ENCODE measurements at regions not wholly inside any gene's neighbourhood (a gene's known extent, or its start where the extent isn't known, plus 50 kb on each side); places are given as distances from the start of the nearest gene placed in this dataset.
"Not testable (repeated sequence)": the region's sequence is repeated elsewhere in the genome, so short reads cannot be mapped to it uniquely, and the experiment has no call there.

DNA sequence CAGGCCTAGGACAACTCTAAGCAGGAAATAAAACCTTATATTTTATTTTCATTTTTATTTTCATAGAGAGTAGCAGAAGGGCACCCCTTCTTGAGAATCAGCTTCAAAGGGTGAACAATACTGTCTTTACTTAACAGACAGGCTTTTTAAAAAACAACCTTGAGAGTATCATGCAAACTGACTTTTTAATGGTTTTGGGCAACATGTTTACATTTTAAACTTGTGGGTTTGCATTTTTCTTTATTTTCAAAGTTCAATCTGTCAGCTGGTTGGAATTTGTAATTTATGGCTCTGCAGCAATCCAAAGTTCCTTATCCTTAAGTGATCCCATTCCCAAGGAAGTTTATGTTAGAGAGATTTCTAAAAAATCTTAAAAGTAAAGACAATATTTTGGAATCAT is 392.3 kb upstream of the ADAMTS5 start:
- H2BK12ac ChIP-seq (ENCODE audit: low read length) = no peak overlapping the region
- no peak overlapping the region for H4K8ac ChIP-seq (ENCODE audit: low read depth, low read length)
- no peaks in the 10 kb centered on the region for H3K27me3 ChIP-seq (ENCODE audit: insufficient read depth, low read length)
- H3K14ac ChIP-seq (ENCODE audit: low read length) = no peak overlapping the region
- H3K36me3 ChIP-seq (ENCODE audit: control insufficient read depth in 1 of 2, insufficient read depth in 2 of 2, low read length in 2 of 2) = no peaks in the 10 kb centered on the region
- no peak overlapping the region for H3K23ac ChIP-seq (ENCODE audit: low read length)
- H3K79me1 ChIP-seq (ENCODE audit: low read length) = no peaks in the 10 kb centered on the region
- H3K4ac ChIP-seq (ENCODE audit: low read depth, low read length) = no peak overlapping the region
- H2AFZ ChIP-seq (ENCODE audit: insufficient read depth, low read length, poor library complexity) = no peak overlapping the region
- no peak overlapping the region for H2BK120ac ChIP-seq (ENCODE audit: insufficient read depth, low read length, poor library complexity)
- no peak overlapping the region for H3K4me3 ChIP-seq (ENCODE audit: low read depth, low read length)
- H3K79me2 ChIP-seq (ENCODE audit: control insufficient read depth, insufficient read depth, low read length, poor library complexity) = no peaks in the 10 kb centered on the region
- no peak overlapping the region for H3K27ac ChIP-seq (ENCODE audit: low read depth, low read length)
- H3K4me2 ChIP-seq (ENCODE audit: low read length) = no peak overlapping the region
- no peak overlapping the region for H4K12ac ChIP-seq (ENCODE audit: low read depth, low read length)
- H3K4me1 ChIP-seq (ENCODE audit: control insufficient read depth in 1 of 2, insufficient read depth in 2 of 2, low read length in 2 of 2) = no peaks in the 10 kb centered on the region
- no peak overlapping the region for H3K18ac ChIP-seq (ENCODE audit: low read length)
- H3K9me3 ChIP-seq (ENCODE audit: insufficient read depth, low read depth, low read length) = no peaks in the 10 kb centered on the region
- H3K9ac ChIP-seq (ENCODE audit: low read length) = no peak overlapping the region
- no peak overlapping the region for H2BK5ac ChIP-seq (ENCODE audit: low read depth, low read length, poor library complexity)
- no peak for DNase-seq
- no peak overlapping the region for H4K91ac ChIP-seq (ENCODE audit: low read depth, low read length)
- H2AK5ac ChIP-seq (ENCODE audit: low read length) = no peak overlapping the region

GRCh38 chr21:27352885-27353284 is 386.0 kb upstream of the ADAMTS5 start:
- no peak for DNase-seq
- Histone ChIP-seq H4K8ac (ENCODE audit: low read depth, low read length) (no peak overlapping the region), H3K4me3 (ENCODE audit: low read depth, low read length) (no peak overlapping the region), H3K79me1 (ENCODE audit: low read length) (no peaks in the 10 kb centered on the region), H3K27ac (ENCODE audit: low read depth, low read length) (no peak overlapping the region), H4K91ac (ENCODE audit: low read depth, low read length) (no peak overlapping the region), H2AFZ (ENCODE audit: insufficient read depth, low read length, poor library complexity) (no peak overlapping the region), H4K12ac (ENCODE audit: low read depth, low read length) (no peak overlapping the region), H3K9ac (ENCODE audit: low read length) (no peak overlapping the region), H3K27me3 (ENCODE audit: insufficient read depth, low read length) (no peaks in the 10 kb centered on the region), H3K4ac (ENCODE audit: low read depth, low read length) (no peak overlapping the region), H2BK12ac (ENCODE audit: low read length) (no peak overlapping the region), H3K79me2 (ENCODE audit: control insufficient read depth, insufficient read depth, low read length, poor library complexity) (no peaks in the 10 kb centered on the region), H3K36me3 (ENCODE audit: control insufficient read depth in 1 of 2, insufficient read depth in 2 of 2, low read length in 2 of 2) (no peaks in the 10 kb centered on the region), H3K14ac (ENCODE audit: low read length) (no peak overlapping the region), H2BK120ac (ENCODE audit: insufficient read depth, low read length, poor library complexity) (no peak overlapping the region), H3K4me1 (ENCODE audit: control insufficient read depth in 1 of 2, insufficient read depth in 2 of 2, low read length in 2 of 2) (no peaks in the 10 kb centered on the region), H2BK5ac (ENCODE audit: low read depth, low read length, poor library complexity) (no peak overlapping the region), H3K9me3 (ENCODE audit: insufficient read depth, low read depth, low read length) (no peaks in the 10 kb centered on the region), H2AK5ac (ENCODE audit: low read length) (no peak overlapping the region), H3K23ac (ENCODE audit: low read length) (no peak overlapping the region), H3K4me2 (ENCODE audit: low read length) (no peak overlapping the region), H3K18ac (ENCODE audit: low read length) (no peak overlapping the region)

DNA sequence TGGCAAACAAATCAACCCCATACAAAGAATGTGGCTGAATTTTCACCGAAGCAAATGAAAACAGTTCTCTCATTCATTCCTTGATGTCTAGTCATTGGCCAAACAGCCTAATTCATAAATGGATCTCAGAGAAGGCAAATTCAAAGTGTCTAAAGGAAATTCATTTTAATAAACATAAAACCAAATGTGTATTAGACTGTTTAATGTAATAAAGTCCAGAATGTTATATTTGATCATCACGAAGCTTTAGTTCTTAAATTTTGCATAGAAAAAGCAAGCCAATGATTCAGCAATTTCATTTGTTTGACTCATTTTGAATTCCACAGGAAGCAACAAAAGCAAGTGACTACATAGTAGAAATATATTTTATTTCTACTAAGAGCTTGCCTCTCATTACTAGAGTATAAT is 379.2 kb upstream of the ADAMTS5 start:
- Histone ChIP-seq H4K91ac (ENCODE audit: low read depth, low read length) (no peak overlapping the region), H3K18ac (ENCODE audit: low read length) (no peak overlapping the region), H3K79me2 (ENCODE audit: control insufficient read depth, insufficient read depth, low read length, poor library complexity) (no peaks in the 10 kb centered on the region), H3K14ac (ENCODE audit: low read length) (no peak overlapping the region), H3K4me3 (ENCODE audit: low read depth, low read length) (no peak overlapping the region), H3K4me2 (ENCODE audit: low read length) (no peak overlapping the region), H3K9me3 (ENCODE audit: insufficient read depth, low read depth, low read length) (no peaks in the 10 kb centered on the region), H4K8ac (ENCODE audit: low read depth, low read length) (no peak overlapping the region), H3K4ac (ENCODE audit: low read depth, low read length) (no peak overlapping the region), H3K9ac (ENCODE audit: low read length) (no peak overlapping the region), H2BK120ac (ENCODE audit: insufficient read depth, low read length, poor library complexity) (no peak overlapping the region), H3K27ac (ENCODE audit: low read depth, low read length) (no peak overlapping the region), H4K12ac (ENCODE audit: low read depth, low read length) (no peak overlapping the region), H2AK5ac (ENCODE audit: low read length) (no peak overlapping the region), H2AFZ (ENCODE audit: insufficient read depth, low read length, poor library complexity) (no peak overlapping the region), H2BK12ac (ENCODE audit: low read length) (no peak overlapping the region), H3K27me3 (ENCODE audit: insufficient read depth, low read length) (no peaks in the 10 kb centered on the region), H2BK5ac (ENCODE audit: low read depth, low read length, poor library complexity) (no peak overlapping the region), H3K79me1 (ENCODE audit: low read length) (no peaks in the 10 kb centered on the region), H3K23ac (ENCODE audit: low read length) (no peak overlapping the region), H3K4me1 (ENCODE audit: control insufficient read depth in 1 of 2, insufficient read depth in 2 of 2, low read length in 2 of 2) (no peaks in the 10 kb centered on the region), H3K36me3 (ENCODE audit: control insufficient read depth in 1 of 2, insufficient read depth in 2 of 2, low read length in 2 of 2) (no peaks in the 10 kb centered on the region)
- DNase-seq = no peak
- WGBS (ENCODE audit: extremely low coverage, insufficient coverage, insufficient read length) = no CpG with 5 or more reads among the region's 2 CpGs

- Histone ChIP-seq H3K4me2 (ENCODE audit: low read length) (no peak overlapping the region), H3K9me3 (ENCODE audit: insufficient read depth, low read depth, low read length) (no peaks in the 10 kb centered on the region), H4K91ac (ENCODE audit: low read depth, low read length) (no peak overlapping the region), H3K79me1 (ENCODE audit: low read length) (no peaks in the 10 kb centered on the region), H3K36me3 (ENCODE audit: control insufficient read depth in 1 of 2, insufficient read depth in 2 of 2, low read length in 2 of 2) (no peaks in the 10 kb centered on the region), H3K14ac (ENCODE audit: low read length) (no peak overlapping the region), H3K4me1 (ENCODE audit: control insufficient read depth in 1 of 2, insufficient read depth in 2 of 2, low read length in 2 of 2) (no peaks in the 10 kb centered on the region), H3K27ac (ENCODE audit: low read depth, low read length) (no peak overlapping the region), H2BK5ac (ENCODE audit: low read depth, low read length, poor library complexity) (no peak overlapping the region), H3K9ac (ENCODE audit: low read length) (no peak overlapping the region), H3K18ac (ENCODE audit: low read length) (no peak overlapping the region), H3K4me3 (ENCODE audit: low read depth, low read length) (no peak overlapping the region), H3K27me3 (ENCODE audit: insufficient read depth, low read length) (no peaks in the 10 kb centered on the region), H2BK120ac (ENCODE audit: insufficient read depth, low read length, poor library complexity) (no peak overlapping the region), H4K12ac (ENCODE audit: low read depth, low read length) (no peak overlapping the region), H3K79me2 (ENCODE audit: control insufficient read depth, insufficient read depth, low read length, poor library complexity) (no peaks in the 10 kb centered on the region), H2BK12ac (ENCODE audit: low read length) (no peak overlapping the region), H3K23ac (ENCODE audit: low read length) (no peak overlapping the region), H3K4ac (ENCODE audit: low read depth, low read length) (no peak overlapping the region), H2AFZ (ENCODE audit: insufficient read depth, low read length, poor library complexity) (no peak overlapping the region), H4K8ac (ENCODE audit: low read depth, low read length) (no peak overlapping the region), H2AK5ac (ENCODE audit: low read length) (no peak overlapping the region)
- no peak for DNase-seq
- WGBS (ENCODE audit: extremely low coverage, insufficient coverage, insufficient read length) = no CpG with 5 or more reads among the region's 5 CpGs
These were observed 373.0 kb upstream of the ADAMTS5 start for GRCh38 chr21:27339902-27340301.

GRCh38 chr21:27338007-27338406 is 371.1 kb upstream of the ADAMTS5 start:
- no CpG with 5 or more reads among the region's 5 CpGs for whole genome bisulfite sequencing (ENCODE audit: extremely low coverage, insufficient coverage, insufficient read length)

More at GRCh38 chr21:27338007-27338406, 371.1 kb upstream of the ADAMTS5 start:
- not testable (repeated sequence) for H2AK5ac ChIP-seq (ENCODE audit: low read length); H3K4me3 ChIP-seq (ENCODE audit: low read depth, low read length); H4K12ac ChIP-seq (ENCODE audit: low read depth, low read length); H3K79me2 ChIP-seq (ENCODE audit: control insufficient read depth, insufficient read depth, low read length, poor library complexity); DNase-seq; H3K27ac ChIP-seq (ENCODE audit: low read depth, low read length); H2AFZ ChIP-seq (ENCODE audit: insufficient read depth, low read length, poor library complexity); H3K18ac ChIP-seq (ENCODE audit: low read length); H2BK12ac ChIP-seq (ENCODE audit: low read length); H3K4me2 ChIP-seq (ENCODE audit: low read length); H3K4me1 ChIP-seq (ENCODE audit: control insufficient read depth in 1 of 2, insufficient read depth in 2 of 2, low read length in 2 of 2); H3K79me1 ChIP-seq (ENCODE audit: low read length); H3K14ac ChIP-seq (ENCODE audit: low read length); H3K9me3 ChIP-seq (ENCODE audit: insufficient read depth, low read depth, low read length); H3K4ac ChIP-seq (ENCODE audit: low read depth, low read length); H2BK120ac ChIP-seq (ENCODE audit: insufficient read depth, low read length, poor library complexity); H4K8ac ChIP-seq (ENCODE audit: low read depth, low read length); H3K23ac ChIP-seq (ENCODE audit: low read length); H3K36me3 ChIP-seq (ENCODE audit: control insufficient read depth in 1 of 2, insufficient read depth in 2 of 2, low read length in 2 of 2); H2BK5ac ChIP-seq (ENCODE audit: low read depth, low read length, poor library complexity); H4K91ac ChIP-seq (ENCODE audit: low read depth, low read length); H3K27me3 ChIP-seq (ENCODE audit: insufficient read depth, low read length); H3K9ac ChIP-seq (ENCODE audit: low read length)
